ENCODE measurements at regions not wholly inside any gene's neighbourhood (a gene's known extent, or its start where the extent isn't known, plus 50 kb on each side); places are given as distances from the start of the nearest gene placed in this dataset.

DNA sequence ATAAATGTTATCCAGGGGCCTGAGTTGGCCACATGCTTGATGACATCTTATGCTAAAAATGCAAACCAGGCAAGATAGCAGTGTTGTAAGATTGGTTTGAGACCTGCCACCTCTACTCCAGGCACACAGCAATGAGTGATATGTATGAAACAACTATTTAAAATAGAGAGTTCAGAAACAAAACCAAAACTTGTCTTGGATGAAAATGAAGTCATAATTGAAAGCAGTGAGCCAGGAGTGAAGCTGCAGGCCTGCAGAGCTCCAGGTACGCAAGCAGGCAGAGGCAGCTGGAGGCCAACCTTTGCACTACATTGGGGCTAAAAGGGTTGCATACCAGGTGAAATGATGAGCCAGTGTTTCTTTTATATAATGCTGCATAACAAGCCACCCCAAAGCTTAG is 89.2 kb upstream of the SPATS2L start:
- no peak for DNase-seq

DNA sequence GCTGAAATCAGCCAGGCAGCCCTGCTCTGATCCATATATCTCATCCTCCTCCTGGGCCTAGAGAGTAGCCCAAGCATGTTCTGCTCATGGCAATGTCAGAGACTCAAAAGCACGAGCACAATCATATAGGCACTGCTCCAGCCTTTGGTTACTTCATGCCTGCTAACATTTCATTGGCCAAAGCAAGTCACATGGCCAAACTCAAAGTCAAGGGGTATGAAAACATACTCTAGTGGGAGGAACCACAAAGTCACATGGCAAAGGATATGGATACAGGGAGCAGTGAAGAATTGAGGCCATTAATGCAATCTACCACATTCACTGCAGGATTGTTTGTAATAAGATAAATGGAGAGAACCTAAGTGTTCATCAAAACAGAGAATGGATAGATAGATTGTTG is 87.8 kb upstream of the SPATS2L start:
- no peak for DNase-seq

DNA sequence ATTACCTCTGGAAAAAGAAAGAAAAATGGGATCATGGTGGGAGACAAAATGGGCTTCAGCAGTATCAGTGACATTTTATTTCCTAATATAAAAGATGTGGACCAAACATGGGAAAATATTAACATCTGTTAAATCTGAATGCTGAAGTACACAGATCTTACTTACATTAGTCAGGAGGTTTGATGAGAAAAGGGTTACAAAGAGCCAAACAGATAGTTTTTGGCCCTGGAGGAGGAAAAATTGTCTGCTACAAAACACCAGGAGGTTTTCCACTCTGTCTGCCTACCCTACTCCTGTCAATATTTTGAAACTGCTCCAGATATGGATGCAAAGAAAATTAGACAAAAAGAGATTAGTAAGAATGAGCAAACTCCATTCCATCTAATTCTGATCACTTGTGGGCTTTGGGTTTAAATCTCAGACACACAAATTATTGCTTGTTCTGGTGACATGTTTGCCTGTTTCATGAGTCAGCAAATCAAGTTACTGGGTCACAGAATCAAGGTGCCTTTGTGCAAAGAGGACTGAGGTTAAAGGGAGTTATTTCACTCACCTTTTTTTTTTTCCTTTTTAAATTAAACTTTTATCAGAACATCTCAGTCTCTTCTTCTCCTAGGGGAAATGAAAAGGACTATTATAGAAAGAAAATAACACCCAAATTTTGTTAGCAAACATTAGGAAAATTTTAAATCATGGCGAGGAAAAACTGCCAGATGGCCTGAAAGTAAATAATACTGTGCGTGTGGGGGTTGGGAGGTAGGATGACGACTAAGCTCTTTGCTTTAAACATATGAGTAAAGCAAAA is 87.0 kb upstream of the SPATS2L start:
- DNase-seq = no peak

DNA sequence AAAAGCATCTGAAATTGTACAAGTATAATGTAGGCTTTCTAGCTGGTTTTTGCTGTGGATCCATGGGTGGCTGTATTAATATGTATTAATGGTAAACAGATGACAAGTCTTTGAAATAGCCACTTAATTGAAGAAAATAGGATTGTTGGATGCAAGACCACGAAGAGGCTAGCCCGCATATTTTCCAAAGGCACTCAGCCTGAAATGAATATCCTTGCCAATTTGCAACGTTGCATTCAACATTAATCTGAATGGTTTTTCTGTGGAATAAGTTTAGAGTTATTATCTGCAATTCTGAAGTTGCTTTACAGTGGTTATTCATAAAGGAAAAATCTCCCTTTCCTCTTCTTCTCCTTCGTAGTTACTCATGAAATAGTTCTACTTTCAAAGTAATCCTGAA is 86.2 kb upstream of the SPATS2L start:
- no peak for DNase-seq

DNA sequence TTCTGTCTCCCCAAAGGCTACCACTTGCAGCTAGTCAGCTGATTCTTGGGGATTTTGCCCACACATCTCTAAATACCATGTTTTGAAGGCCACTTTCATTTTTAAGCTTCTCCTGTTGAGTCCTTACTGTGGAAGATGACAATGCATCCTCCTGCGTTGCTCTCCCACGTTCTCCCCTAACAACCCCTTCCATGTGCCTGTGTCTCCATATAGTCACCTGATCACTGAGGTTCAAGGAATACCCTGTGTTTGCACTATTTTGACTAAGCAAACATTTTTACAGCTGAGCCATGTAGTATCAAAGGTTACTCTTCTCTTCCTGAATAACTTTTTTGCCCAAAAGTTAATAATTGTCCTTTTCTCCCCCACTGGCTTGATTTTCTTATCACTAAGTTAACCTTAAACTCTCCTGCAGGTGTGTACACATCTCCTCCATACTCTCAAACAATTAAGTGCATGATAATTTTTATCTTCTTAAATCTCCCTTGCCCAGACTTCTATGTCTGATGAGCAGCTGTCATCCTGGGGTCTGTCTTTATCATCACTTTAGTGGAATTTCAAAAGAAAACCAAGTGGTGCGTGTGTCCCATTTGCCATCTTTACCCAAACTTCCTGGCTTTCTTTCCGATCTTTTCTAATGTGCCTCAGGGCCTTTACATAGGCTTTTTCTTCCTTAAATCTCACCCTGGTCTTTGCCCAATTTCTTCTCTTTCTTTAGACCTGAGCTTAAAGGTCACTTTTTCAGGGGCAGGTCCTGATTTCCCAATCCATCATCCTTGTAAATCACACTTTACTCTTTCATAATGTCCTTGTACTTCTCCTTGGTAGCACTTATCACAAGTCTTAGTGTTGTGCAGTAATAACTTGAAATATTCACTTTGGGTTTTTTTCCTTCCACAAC is 85.2 kb upstream of the SPATS2L start:
- no peak for DNase-seq

DNA sequence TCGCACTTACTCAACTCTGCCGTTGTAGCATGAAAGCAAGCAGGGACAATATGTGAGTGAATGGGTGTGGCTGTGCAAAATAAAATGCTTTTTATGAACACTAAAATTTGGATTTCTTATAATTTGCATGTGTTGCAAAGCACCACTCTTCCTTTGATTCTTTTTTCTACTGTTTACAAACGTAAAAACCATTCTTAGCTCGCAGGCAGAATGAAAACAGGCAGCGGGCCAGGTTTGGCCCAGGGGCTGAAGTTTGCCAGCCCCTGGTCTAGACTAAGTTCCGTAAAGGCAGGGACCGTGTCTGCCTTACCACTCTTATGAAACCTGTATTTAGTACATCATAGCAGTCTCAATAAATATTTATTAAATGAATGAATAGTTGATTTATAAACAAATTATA is 83.7 kb upstream of the SPATS2L start:
- no peak for DNase-seq

DNA sequence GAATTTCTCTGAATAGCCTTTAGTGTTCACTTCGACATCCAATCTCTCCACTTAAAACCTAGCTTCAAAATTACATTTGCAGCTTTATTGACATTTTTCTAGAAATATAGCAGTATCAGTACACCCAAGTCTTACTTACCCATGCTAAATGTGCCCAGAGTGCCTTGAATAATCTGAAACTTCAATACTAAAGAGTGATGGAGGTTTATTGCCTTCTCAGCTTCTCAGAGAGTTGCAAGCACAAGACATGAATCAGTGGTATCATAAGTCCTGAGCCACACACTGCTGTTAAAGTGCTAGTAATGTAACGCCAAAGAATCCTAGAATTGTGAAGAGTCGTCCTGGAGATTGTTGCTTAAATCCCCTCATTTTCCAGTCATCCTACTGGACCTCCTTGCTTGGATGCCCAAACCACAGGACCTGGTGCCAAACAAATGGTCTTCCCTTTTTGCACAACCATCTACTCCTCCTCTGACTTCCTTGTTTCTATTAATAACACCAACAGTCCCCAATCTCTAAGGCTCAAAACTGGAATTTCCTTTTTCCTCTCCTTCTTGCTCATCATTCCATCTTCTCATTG is 83.2 kb upstream of the SPATS2L start:
- DNase-seq = no peak

DNA sequence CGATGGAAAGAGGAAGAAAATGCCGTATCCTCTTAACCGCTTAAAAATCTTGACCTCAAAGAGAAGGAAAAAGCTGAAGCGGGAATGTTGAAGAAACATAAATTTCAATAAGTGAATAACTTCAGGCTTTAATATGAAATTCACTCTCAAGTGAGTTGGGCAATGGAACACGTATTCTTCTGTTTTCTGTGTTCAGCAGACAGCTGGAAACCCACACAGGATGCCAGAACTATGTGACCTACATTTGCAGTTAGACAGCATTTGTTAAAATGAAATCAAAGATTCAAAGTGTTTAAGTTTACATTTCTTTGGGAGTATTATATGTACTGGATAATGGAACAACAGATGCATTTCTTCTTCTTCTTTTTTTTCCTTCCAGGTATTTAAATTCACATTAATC is 80.5 kb upstream of the SPATS2L start:
- DNase-seq = no peak

DNA sequence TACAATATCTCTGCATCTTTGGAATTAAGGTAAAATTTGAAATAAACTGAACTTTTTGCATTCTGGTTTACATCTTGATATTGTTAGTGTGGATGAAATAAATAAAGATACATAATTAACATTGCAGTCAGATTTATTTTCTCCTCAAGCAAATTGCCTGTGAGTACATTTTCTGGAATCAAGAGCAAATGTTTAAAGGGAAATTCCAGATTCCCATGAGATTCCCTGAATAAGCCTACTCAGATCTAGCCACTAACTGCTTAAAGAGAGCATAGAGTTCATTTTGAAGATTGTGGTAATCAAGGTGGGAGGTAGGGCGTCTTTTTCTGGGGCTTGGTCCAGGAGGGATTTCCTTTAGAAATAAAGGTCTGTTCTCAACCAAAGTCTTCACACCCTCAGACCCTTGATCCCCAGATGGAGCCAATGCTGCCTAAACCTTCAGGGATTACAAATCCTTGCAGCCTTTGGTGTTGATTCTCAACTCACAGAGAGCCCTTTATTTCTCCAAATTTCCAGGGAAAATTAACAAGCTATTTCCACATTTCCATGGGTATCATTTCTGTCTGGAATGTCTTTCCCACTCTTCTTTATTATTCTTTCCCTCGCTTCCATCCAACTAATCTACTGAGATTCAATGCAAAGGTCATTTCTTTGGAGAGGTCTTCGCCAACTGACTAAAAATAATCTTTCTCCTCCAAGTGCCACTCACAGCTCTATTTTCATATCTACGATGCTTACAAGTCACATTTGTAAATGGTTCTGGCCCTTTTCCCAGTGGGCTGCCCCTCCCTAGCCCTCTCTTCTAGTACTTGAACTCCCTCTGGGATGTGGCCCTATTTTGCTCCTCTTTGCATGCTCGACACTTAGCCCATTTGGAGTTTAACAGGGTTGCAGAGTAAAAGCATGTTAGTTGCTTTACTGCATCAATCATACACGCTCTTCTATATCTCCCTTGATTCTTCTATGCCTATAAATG is 79.8 kb upstream of the SPATS2L start:
- no peak for DNase-seq

DNA sequence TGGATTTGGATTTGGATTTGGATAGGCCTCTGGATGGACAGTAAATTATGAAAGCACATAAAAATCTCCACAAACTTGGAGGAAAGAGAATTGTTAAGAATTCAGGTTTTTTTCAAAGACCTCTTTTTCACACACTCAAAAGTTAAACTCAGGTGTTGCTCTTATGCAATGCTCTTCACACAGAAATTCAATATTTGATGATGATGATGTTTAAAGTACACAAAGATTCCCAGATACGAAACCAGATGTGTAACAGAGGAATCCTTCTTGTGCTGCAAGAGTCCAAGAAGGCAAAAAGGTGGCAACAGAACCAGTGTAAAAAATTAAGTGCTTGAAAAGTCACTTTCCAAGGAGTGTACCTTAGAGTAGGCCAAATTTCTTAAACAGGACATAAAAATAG is 75.8 kb upstream of the SPATS2L start:
- no peak for DNase-seq

DNA sequence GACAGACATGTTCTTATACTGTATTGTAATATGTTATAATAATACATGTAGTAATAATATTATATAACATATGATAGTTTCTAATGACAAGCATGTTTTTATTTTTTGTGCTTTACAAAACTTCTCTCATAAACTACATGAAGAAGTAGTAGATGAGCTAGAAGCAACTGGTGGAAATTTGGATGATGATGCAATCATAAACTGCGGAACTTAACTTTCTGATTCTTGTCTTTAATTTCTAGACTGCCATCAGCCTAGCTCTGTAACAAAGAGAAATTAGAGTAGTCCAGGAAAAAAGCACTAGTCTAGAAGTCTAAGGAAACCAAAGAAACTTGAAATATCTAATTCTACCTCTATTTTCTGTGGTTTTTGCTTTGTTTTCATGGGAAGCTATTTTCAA is 71.0 kb upstream of the SPATS2L start:
- DNase-seq = no peak

DNA sequence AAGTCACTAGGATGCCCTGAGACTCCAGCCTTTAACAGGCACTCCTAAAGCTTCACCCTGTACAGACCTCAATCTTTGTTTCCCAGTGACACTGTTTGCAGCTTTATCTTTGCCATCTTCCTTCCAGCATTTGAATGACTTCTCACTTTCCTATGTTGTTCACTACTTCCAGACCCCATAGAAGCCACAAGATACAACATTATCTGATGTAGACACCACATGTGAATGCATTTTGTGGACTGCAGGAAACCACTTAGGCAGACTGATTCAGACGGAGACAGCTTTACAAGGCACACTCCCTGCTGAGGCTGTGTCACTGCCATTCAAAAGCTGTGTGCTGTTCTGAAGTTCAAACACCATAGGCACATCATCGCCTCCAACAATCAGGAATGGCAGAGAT is 67.3 kb upstream of the SPATS2L start:
- DNase-seq = no peak

DNA sequence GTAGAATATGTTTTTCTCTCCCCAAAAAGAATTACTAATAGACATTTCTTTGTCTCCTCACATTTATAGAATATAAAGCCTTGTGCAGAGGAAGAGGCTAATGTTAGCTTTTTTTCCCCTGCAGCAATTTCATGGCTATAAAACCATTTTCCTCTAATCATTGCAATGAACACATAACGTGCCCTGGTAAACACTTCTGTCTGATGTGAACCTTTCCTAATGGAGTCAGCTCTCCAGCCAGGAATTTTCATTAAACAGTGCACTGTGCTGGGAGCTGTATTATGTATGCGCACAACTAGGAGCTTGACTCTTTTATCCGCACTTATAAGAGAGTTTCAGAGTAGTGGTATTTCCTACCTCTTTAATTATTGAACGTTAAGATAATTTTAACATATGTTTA is 63.9 kb upstream of the SPATS2L start:
- DNase-seq = no peak

DNA sequence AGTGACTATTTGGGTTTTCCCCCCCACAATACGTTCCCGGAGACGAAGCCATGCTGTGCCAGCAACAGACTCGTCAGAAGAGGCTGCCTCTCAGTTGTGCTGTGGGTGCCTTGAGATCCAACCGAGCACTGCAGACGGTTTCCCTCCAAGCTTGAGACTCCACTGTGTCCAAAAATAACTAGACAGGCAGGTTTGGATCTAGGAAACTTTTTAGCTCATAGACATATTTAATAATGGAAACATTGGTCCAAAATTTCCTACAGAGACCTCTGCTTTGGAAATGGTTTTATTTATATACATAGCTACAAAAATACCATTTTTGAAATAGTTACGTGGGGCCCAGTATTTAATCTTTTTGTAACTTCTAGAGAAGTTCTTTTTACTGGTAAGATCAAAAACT is 63.1 kb upstream of the SPATS2L start:
- DNase-seq = no peak

DNA sequence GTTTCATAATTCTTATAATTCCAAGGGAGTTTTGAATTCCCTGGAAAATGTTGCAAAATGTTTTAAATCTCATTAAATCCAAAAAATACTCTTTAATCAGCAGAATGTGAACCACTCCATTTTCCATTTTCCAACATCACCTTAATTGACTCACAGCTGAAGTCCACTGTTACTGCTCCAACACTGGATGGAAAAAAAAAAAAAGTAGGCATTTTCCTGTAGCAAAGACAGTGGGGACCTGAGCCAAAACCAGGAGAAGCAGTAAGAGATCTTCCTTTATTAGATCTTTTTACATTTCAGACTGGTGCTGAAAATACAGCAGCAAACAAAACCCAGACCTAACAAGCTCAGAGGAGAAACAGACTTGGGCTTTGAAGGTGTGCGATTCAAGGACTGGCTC is 62.4 kb upstream of the SPATS2L start:
- DNase-seq = no peak

DNA sequence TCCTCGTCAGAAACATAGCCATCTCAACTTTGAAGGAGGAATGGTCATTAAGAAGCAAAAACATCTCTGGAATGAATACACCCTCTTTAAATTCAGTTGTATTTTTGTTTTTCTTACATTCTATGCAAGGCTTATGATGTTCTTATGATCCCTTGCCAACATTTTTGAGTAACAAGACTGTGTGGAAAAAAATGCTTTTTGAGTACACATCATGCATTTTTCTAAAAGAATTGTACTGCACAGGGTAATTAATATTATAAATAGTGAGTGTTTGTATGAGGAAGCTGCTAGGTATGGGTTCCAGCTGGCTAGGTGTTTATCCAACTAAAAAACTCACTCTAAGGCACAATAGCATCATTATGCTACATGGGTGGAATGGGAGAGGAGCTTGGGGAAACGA is 59.0 kb upstream of the SPATS2L start:
- no peak for DNase-seq

DNA sequence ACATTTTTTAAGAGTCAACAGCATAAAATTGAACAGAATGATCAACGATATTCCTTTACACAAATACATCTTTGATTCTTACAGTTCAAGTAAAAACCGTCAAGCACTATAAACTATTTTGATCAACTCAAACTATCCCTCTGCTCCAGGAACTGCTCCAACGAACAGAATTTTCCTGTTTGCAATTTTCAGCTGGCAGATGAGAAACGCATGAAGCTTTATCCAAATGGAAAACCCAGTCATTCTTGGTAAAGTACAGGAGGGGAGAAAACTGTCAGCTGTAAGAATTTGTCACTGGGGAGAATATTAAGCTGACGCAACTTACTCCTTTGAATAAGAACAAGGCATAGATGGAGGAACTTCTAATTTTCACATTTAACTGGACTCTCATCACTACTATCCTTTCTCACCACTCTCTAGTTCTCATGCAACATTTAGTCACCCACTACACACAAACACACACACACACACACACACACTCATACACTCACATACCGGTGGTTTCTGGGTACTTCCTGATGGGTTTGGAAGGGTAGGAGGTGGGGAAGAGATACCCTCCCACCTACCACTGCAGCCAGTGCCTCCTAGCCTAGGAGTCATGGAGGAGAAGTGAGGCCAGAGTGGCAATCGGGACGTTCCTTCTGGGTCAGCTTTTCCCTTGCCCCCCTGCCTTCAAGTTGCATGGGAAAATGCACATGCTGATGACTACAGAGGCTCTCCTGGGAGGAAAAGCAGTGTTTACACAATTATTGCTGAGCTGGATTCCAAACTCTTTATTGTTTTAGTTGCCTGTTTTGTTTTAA is 54.0 kb upstream of the SPATS2L start:
- no peak for DNase-seq

DNA sequence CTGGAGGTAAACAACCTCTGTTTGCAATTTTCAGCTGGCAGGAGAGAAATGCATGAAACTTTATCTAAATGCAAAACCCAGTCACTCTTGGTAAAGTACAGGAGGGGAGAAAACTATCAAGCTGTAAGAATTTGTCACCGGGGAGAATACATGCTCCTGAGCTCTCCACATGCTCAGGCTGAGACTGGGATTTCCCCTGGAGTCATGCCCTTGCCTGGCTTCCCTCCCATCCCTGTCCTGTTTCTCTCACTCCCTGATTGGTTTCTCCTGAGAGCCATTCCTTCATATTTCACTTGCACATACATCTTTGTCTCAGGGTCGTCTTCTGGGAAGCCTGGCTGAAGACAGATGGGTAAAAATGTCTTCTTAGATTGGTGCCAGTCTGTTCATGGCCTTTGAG is 52.9 kb upstream of the SPATS2L start:
- no peak for DNase-seq

DNA sequence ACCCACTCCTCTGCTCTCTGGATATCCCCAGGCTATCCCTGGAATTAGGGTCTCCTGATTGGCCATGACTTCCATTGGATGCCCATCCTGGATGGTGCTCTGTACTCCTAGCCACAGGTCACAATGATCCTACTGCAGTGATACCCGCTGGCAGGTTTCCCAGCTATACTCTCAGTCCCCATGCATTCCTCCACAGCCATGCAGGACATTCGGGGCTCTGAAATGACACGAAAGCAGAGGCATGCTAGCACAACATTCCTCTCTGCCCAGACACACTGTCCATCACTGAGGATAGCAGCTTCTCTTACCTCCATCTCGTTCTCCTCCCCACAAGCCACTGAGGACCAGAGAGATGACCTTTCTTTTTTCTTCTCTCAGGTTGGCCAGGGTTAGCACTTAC is 51.7 kb upstream of the SPATS2L start:
- no peak for DNase-seq

DNA sequence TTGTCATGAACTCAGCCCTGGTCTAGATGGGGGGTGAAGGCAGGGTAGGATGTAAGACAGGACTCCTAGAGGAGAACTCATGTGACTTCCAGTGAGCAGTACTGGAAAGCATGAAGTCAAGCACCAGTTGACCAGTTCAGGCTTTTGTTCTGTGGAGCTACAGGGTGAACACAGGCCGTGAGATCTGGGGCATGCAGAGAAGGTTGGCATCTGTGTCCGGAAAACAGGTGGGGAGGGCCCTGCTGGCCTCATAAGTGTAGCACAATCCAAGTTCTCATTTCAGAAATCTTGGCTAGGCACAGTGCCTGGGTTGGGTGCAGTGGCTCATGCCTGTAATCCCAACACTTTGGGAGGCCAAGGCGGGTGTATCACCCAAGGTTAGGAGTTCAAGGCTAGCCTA is 50.9 kb upstream of the SPATS2L start:
- no peak for DNase-seq

All from SIG-M5 (cell line).